Fibroblast of mammary gland (primary cell): ENCODE measurements at regions not wholly inside any gene's neighbourhood (a gene's known extent, or its start where the extent isn't known, plus 50 kb on each side); places are given as distances from the start of the nearest gene placed in this dataset.
A peak's percentile ranks its signal among the peaks of the same experiment; 100 is the strongest.

Source experiments
- DNase-seq: peaks from one replicate; pipeline ENCODE4 v3.0.0-alpha.2; 2010; ENCODE audit warnings: low read depth
- H3K4me3 ChIP-seq: 2 replicates; pipeline ENCODE4 v1.5.1; 2011; ENCODE audit warnings: low read depth, mild to moderate bottlenecking, low read length, moderate library complexity; ENCODE audit not compliant: control insufficient read depth
- TF ChIP-seq, protein P1 (sequence below): conservative IDR thresholded peaks from 2 replicates; pipeline ENCODE4 v1.5.1; 2011; ENCODE audit warnings: low read depth, low read length, inconsistent platforms; ENCODE audit not compliant: control insufficient read depth, insufficient read depth

DNA sequence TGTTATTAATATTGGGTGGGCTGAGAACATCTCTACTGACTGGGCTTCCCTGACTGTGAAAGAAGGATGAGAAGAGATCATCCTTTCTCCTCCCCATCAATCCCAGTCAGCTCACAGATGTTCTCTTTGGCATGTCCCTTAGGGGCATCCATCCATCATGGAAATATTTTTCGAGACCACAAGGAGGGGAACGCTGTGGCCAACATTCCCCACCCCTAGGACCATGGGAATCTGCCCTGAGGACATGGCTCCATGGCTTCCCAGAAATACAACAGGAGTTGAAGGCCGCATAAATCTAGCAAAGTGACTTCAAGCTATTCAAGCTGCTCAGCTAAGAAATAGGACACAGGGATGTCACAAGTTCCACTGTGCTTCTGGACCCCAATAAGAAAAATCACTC lies 456.8 kb downstream of the MED13L start:
- TF ChIP-seq, protein P1, sequence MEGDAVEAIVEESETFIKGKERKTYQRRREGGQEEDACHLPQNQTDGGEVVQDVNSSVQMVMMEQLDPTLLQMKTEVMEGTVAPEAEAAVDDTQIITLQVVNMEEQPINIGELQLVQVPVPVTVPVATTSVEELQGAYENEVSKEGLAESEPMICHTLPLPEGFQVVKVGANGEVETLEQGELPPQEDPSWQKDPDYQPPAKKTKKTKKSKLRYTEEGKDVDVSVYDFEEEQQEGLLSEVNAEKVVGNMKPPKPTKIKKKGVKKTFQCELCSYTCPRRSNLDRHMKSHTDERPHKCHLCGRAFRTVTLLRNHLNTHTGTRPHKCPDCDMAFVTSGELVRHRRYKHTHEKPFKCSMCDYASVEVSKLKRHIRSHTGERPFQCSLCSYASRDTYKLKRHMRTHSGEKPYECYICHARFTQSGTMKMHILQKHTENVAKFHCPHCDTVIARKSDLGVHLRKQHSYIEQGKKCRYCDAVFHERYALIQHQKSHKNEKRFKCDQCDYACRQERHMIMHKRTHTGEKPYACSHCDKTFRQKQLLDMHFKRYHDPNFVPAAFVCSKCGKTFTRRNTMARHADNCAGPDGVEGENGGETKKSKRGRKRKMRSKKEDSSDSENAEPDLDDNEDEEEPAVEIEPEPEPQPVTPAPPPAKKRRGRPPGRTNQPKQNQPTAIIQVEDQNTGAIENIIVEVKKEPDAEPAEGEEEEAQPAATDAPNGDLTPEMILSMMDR: no peak
- DNase-seq: no peak

DNA sequence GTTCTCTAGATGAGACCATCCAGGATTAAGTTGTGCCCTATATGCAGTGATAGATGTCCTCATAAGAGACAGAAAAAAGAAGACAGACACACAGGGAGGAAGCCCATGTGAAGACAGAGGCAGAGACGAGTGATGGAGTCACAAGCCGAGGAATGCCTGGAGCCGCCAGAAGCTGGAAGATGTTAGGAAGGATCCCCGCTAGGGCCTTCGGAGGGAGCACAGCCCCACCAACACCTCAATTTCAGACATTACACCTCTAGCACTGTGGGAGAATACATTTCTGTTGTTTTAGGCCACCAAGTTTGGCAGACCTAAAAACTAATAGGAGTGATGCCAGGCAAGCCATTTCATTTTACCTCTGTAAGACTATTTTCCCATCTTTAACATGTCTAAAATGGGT lies 458.5 kb downstream of the MED13L start:
- no peak for DNase-seq
- TF ChIP-seq, protein P1: no peak
- H3K4me3 ChIP-seq: no peak overlapping the region

More for the DNA sequence above, 456.8 kb downstream of the MED13L start:
- no peak overlapping the region for H3K4me3 ChIP-seq

DNA sequence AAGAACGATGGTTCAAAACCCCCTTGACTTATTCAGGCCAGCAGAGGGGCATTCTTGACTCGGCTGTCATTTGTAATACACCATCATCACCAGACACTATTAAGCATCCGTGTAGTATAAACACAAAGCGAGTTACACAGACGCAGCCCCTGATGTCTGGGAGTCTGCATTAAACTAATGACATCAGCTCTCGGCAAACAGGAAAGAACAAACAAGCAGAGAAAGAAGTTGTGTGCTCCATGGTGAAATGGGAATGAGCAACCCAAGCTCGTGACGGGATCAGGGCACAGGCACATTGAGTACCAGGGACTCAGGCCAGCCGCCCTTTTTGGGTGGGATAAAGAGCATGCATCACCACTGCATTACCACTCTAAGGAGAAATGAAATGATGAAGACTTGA lies 460.1 kb downstream of the MED13L start:
- no peak for DNase-seq
- H3K4me3 ChIP-seq: no peak overlapping the region
- TF ChIP-seq, protein P1: no peak

DNA sequence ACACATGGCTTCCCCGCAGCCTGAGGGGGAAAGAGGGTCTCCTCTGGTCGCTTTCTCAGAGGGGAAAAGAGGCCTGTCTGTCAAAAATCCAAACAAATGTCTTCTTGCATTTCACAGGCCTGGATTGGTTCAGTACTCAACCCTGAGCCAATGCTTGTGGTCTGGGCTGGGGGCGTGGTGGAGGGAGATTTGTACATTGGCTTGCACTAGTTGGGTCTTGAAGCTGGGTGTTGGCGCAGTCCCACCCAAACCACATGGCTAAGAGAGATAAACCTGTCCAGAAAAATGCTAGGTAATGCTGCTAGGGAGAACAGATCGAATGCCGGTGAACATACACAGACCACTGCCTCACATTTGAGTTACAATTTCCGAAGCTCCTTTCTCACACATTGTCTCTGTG lies 461.6 kb downstream of the MED13L start:
- no peak for DNase-seq
- TF ChIP-seq, protein P1: no peak
- no peak overlapping the region for H3K4me3 ChIP-seq

DNA sequence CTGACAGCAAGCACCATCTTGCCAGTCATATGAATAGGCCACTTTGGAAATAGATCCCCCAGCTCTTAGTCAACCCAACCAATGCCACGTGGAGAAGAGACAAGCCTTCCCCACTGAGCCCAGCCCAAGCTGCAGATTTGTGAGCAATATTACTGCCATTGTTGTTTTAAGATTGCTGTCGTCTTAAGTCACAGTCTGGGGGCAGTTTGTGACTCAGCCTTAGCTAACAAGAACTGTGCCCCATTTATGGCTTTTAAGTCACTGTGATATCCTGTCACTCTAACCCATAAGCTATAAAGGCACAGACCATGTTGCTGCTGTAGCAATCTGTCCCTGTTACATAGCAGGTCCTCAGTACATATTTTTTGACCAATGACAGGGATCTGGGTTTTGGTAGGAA lies 464.2 kb downstream of the MED13L start:
- no peak overlapping the region for H3K4me3 ChIP-seq
- TF ChIP-seq, protein P1: no peak
- DNase-seq: no peak

DNA sequence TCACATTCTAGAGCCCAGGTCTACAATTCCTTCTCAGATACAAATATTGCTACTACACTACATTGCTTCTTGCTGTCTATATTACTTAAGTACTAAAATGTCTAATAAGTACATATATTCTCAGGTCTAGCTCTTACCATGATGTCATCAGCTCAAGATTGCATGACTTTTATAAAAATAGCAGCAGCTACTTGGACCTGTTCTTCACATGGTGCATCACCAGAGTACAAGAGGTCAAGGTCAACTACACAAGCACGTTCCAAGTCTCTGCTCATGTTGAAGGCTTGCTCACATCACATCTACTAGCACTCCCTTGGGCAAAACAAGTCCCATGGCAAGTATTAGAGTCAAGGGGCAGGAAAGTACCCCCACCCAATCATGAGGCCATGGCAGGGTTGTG lies 465.6 kb downstream of the MED13L start:
- DNase-seq: peak; percentile 33
- H3K4me3 ChIP-seq: no peak overlapping the region
- TF ChIP-seq, protein P1: no peak

DNA sequence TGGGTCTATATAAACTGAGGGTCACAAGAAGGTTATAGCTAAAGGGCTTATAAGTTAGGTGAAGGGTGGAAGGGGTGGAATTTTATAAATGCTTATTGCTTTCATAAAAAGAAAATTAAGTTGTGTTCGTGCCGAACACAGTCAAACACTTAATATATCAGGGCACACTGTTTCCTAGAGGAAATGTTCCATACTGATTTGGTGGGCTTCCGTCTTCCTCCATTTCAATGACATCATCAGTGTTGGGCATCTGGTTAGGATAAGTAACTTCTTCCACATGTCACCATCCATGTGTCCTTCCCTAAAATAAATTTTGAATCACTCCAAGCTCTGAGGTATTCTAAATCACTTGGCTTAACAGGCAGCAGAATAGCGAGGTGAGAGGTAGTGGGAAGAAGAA lies 466.4 kb downstream of the MED13L start:
- no peak for DNase-seq
- TF ChIP-seq, protein P1: no peak
- no peak overlapping the region for H3K4me3 ChIP-seq
